Glomerular visceral epithelial cell (primary cell): ENCODE measurements at regions not wholly inside any gene's neighbourhood (a gene's known extent, or its start where the extent isn't known, plus 50 kb on each side); places are given as distances from the start of the nearest gene placed in this dataset.
A peak's percentile ranks its signal among the peaks of the same experiment; 100 is the strongest.

ENCODE experiments used
- DNase-seq: peaks from one replicate; pipeline ENCODE4 v3.0.0-alpha.2; 2016; ENCODE audit errors: extremely low spot score

DNA sequence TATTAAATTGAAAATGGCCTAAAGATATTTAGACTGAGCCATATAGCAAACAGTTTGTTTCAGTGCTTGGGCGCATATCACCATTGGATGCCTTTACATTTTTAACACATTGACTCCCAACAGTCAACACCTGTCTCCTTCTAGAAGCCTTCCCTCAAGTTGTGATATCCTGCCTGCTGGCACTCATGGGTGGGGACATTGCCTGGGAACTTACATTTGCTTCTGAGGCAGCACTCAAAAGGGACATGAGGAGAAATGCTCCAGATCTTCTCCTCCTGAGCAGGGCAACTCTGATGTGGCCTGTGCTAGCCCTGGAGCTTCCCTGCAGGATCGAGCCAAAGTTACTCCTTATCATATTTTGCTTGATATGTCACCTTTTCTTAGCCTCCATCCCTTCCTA is 392.2 kb downstream of the CDH7 start:
- no peak for DNase-seq

DNA sequence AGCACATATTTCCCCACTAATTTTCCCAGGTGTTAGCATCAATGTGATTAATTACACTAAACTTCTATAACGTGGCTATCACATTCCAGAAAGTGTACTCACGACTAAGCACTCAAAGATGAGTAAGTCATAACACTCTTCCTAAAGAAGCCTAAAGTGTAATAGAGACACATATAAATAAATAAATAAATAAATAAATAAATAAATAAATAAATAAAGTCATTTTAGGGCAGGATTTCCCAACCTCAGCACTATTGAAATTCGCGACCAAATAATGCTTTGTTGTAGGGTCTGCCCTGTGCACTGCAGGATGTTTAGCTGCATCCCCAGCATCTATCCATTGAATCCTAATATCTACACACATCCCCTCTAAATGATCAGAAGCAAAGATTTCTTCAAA is 390.9 kb downstream of the CDH7 start:
- DNase-seq, result no peak

GRCh38 chr18:66138642-66139041 is 387.8 kb downstream of the CDH7 start:
- no peak for DNase-seq

DNA sequence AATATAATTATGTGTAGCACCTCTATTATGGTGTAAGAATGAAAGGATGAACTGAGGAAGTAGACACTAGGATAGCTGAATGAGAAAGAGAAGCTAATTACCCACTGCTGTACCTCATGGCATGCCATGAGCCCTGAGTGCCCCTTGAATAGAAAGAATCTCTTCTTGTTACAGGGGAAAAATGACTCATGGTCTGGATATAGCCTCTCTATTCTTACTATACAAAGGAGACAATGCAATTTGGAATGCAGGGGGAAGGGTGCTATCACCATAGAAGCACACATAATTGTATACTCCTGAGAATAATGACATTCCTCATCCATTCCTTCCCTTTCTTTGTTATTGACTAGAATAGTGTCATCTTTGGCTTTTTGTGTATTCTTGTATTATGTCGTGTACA is 385.2 kb downstream of the CDH7 start:
- no peak for DNase-seq

GRCh38 chr18:66129248-66129647 is 378.4 kb downstream of the CDH7 start:
- DNase-seq, result no peak

DNA sequence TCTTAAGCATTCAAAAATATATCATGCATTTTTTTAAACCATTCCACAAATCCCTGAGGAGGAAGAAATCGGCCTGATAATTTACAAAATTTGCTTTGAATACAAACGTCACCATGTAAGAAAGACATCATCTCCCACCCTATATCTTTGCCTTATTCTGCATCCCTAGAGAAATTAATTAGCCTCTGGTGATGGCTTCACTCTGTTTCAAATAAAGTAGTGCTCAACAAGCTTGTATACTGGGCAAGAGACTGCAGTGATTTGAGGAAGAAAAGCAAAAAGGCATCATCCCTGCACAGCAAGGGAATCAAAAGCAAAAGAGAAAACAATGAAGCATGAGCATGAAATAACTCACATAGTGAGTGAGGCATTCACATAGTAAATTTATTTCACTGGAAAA is 375.5 kb downstream of the CDH7 start:
- no peak for DNase-seq

- no peak for DNase-seq
Observed at GRCh38 chr18:66124394-66124793, 373.6 kb downstream of the CDH7 start.

DNA sequence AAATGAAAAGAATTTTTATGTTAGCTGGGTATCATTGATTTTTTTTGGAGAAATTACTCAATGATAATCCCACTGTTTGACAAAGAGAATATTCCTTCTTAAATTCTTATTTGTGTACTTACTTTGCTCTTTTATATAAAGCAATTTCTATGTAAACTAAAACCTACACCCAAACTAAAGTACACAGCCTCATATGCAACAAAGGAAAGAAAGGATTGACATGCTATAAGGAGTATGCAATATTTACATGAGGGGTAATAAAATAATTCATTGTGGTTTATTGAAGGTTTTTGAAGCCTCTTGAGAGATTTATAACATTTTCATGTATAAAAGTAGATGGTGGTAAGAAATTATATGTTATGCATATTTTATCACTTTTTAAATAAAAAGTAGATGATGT is 368.5 kb downstream of the CDH7 start:
- no peak for DNase-seq

GRCh38 chr18:66111018-66111417 is 360.2 kb downstream of the CDH7 start:
- no peak for DNase-seq

- DNase-seq, result no peak
Observed at GRCh38 chr18:66110607-66111006, 359.8 kb downstream of the CDH7 start.

DNA sequence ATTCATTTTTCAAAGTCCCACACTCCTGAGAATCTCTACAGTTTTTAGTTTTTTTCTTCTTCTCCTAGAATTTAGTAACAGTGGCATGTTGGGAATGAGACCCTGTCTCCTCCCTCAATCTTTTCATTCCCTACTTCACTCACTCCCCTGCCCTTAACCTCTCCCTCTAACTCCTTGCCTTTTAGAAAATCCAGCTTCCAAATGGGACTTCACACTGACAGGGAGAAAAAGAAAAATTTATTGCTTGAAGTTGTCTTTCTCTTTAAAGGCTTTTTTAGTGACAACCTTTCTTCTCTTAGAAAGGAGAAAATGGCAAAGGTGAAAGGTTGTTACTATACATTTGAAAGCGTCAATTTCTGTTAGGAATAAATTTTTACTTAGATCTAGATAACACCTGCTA is 359.2 kb downstream of the CDH7 start:
- DNase-seq, result no peak

DNA sequence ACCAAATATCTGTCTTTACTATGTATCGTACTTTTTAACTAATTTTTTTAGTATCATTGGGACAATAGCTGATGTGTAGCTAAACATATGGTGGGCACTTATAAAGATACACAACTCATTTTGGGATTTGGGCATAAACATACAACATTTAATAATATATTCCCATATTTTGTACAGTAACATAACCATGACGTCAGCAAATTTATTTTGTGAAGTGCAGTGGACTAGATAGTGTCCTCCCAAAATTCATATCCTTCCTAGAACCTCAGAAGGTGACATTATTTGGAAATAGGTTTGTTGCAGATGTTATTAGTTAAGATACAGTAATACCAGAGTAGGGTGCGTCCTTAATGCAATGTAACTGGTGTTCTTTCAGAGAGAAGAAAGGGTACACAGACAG is 356.7 kb downstream of the CDH7 start:
- no peak for DNase-seq

GRCh38 chr18:66105016-66105415 is 354.2 kb downstream of the CDH7 start:
- DNase-seq, result no peak

- no peak for DNase-seq
Observed at GRCh38 chr18:66103550-66103949, 352.7 kb downstream of the CDH7 start.

- DNase-seq, result no peak
Observed at GRCh38 chr18:66083078-66083477, 332.3 kb downstream of the CDH7 start.

GRCh38 chr18:66078925-66079800 is 328.4 kb downstream of the CDH7 start:
- DNase-seq, result no peak

DNA sequence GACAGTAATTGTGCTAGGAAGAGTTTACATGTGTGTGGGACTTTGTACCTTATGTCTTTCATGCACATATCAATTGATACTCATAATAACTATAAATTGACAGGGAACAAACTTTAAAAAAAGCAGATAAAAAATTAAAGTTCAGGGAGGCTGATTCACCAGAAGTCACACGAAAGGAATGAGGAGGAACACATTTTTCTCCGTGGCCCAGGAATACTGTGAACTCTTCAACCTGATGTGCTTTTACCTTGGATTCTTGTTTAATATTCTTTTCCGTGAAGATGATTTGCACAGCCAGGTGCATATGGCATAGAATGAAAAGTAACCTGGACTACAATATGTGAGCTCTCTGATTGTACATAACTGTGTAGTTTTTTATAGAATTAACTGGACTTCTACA is 326.3 kb downstream of the CDH7 start:
- DNase-seq, result no peak

DNA sequence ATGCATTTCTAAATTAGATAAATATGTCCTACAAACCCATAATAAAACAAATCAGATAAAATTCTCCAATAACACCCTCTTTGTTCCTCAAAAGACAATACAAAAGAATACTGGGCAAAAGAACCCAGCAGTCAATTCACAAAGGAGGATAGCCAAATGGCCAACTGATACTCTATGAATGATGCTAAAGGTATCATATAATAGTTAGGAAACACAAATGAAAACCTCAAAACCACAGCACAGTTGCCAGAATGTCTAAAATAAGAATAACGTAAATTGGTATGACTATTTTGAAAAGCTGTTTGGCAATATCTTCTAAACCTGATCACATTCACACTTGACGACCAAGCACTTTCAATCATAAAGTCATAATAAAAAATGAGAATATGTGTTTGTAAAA is 315.4 kb downstream of the CDH7 start:
- DNase-seq, result no peak

DNA sequence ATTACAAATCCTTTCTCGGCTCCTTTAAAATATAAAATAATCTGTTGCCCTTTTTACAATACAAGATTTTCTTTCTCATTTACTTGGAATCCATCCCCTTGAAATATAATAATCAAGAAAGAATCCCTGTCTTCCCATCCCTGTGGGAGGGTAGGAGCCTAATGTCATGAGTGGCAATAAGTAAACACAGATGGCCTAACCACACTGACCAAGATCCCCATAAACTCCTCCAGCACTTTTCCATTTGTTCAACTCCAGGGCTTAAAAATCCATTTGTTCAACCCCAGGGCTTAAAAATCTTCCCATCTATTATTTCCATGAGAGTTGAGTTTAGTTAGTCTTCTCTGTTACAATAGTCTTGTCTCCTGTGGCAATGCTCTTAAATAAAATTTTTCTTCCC is 297.6 kb downstream of the CDH7 start:
- no peak for DNase-seq

DNA sequence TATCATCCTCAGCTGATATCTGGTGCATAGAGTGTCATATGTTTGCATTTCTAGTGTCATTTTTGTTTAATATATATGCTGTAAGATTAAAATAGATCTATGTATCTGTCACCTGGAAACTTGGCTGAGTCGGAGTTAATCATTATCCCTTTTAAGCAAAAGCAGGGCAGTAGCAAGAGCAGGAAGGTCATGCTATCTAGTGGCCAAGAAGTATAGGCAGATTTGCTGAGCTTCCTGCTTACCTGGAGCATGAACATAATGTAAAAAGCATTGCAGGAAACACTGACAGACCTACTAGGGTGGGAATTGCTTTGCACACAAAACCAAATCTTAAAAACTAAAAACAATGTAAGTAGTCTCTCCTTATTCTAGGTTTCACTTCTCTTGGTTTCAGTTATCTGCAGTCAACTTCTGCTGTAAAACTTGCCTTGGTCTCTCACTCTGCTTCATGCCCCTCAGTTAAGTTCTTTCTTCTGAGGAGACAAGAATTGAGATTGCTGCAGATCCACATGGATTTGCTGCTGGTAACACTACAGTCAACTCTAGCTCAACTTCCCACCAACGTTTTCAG is 295.3 kb downstream of the CDH7 start:
- peak; percentile 2 for DNase-seq

DNA sequence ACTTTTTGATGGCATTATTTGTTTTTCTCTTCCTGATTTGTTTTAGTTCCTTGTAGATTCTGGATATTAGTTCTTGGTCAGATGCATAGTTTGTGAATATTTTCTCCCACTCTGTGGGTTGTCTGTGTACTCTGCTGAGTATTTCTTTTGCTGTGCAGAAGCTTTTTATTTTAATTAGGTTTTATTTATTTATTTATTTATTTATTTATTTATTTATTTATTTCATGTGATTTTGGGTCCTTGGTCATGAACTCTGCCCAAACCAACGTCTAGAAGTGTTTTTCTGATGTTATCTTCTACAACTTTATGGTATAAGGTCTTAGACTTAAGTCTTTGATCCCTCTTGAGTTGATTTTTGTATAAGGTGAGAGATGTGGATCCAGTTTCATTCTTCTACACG is 292.2 kb downstream of the CDH7 start:
- no peak for DNase-seq

DNA sequence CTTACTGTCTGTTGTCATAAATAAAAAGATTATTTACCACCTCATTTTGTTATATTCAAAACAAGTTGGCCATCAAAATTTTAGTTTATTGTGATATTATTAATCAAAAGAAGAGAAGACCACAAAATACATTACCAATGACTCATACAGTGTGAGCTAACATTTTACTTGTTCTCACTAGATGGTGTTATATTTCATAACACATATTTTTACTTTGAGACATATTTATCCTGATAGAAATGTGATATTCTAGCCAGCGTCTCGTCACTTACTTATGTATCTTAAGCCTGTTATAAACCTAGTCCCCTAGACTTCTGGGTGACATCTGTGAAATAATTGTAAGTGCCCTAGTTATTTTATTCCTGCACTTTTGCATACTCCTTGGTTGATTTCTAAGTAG is 263.2 kb downstream of the CDH7 start:
- no peak for DNase-seq

- DNase-seq, result no peak
Observed at GRCh38 chr18:66011916-66012315, 261.1 kb downstream of the CDH7 start.
